ENCODE measurements at regions not wholly inside any gene's neighbourhood (a gene's known extent, or its start where the extent isn't known, plus 50 kb on each side); places are given as distances from the start of the nearest gene placed in this dataset.

GRCh38 chr19:23547156-23547555 lies 139.9 kb downstream of the ZNF675 start:
- no peak overlapping the region for H3K4me2 ChIP-seq (ENCODE audit: low read length)
- no peak for TF ChIP-seq EZH2phosphoT487 (IDR thresholded peaks at IDR 0.05; ENCODE audit: borderline replicate concordance, low read depth, low read length)
- TF ChIP-seq CTCF (conservative IDR thresholded peaks at IDR 0.05; ENCODE audit: low read length) = no peak
- H3K27ac ChIP-seq (ENCODE audit: low read depth, low read length, poor library complexity, severe bottlenecking) = no peak overlapping the region
- no peak overlapping the region for H3K4me3 ChIP-seq (ENCODE audit: low read depth, low read length, poor library complexity, severe bottlenecking)
- H3K36me3 ChIP-seq (ENCODE audit: insufficient read depth, low read length) = no peaks in the 10 kb centered on the region
- CTCF ChIA-PET (ENCODE audit: unreplicated experiment) = no interaction called here
- H3K79me2 ChIP-seq (ENCODE audit: insufficient read depth, low read depth, low read length) = no peaks in the 10 kb centered on the region
- POLR2A ChIA-PET = no interaction called here
- H3K9me2 ChIP-seq (ENCODE audit: insufficient read depth, low read length) = no peaks in the 10 kb centered on the region
- no peaks in the 10 kb centered on the region for H4K20me1 ChIP-seq (ENCODE audit: insufficient read depth, low read length)
- H2AFZ ChIP-seq (ENCODE audit: low read length) = no peak overlapping the region
- DNase-seq (ENCODE audit: low spot score) = no peak
- H3K9me3 ChIP-seq (ENCODE audit: low read length) = no peaks in the 10 kb centered on the region
- intact Hi-C loops (cut with micrococcal nuclease; ENCODE audit: unreplicated experiment) = no loop called here
- no TSS peak for BruUV-seq (replicated peaks)
- no peaks in the 10 kb centered on the region for H3K4me1 ChIP-seq (ENCODE audit: insufficient read depth, low read length, poor library complexity, severe bottlenecking)

GRCh38 chr19:23543351-23543750 lies 143.7 kb downstream of the ZNF675 start:
- DNase-seq (ENCODE audit: low spot score) = no peak
- TF ChIP-seq CTCF (conservative IDR thresholded peaks at IDR 0.05; ENCODE audit: low read length) = no peak
- no peak for TF ChIP-seq EZH2phosphoT487 (IDR thresholded peaks at IDR 0.05; ENCODE audit: borderline replicate concordance, low read depth, low read length)
- Histone ChIP-seq H2AFZ (ENCODE audit: low read length) (no peak overlapping the region), H3K9me3 (ENCODE audit: low read length) (no peaks in the 10 kb centered on the region), H3K27ac (ENCODE audit: low read depth, low read length, poor library complexity, severe bottlenecking) (no peak overlapping the region), H3K4me2 (ENCODE audit: low read length) (no peak overlapping the region), H3K79me2 (ENCODE audit: insufficient read depth, low read depth, low read length) (no peaks in the 10 kb centered on the region), H3K4me3 (ENCODE audit: low read depth, low read length, poor library complexity, severe bottlenecking) (no peak overlapping the region), H3K4me1 (ENCODE audit: insufficient read depth, low read length, poor library complexity, severe bottlenecking) (no peaks in the 10 kb centered on the region), H3K36me3 (ENCODE audit: insufficient read depth, low read length) (no peaks in the 10 kb centered on the region), H3K9me2 (ENCODE audit: insufficient read depth, low read length) (no peaks in the 10 kb centered on the region), H4K20me1 (ENCODE audit: insufficient read depth, low read length) (no peaks in the 10 kb centered on the region)
- intact Hi-C loops (cut with micrococcal nuclease; ENCODE audit: unreplicated experiment) = no loop called here
- BruUV-seq (replicated peaks) = no TSS peak
- POLR2A ChIA-PET = no interaction called here
- CTCF ChIA-PET (ENCODE audit: unreplicated experiment) = no interaction called here

- Histone ChIP-seq H3K4me2 (ENCODE audit: low read length) (no peak overlapping the region), H2AFZ (ENCODE audit: low read length) (no peak overlapping the region), H3K4me3 (ENCODE audit: low read depth, low read length, poor library complexity, severe bottlenecking) (no peak overlapping the region), H3K9me2 (ENCODE audit: insufficient read depth, low read length) (no peaks in the 10 kb centered on the region), H4K20me1 (ENCODE audit: insufficient read depth, low read length) (no peaks in the 10 kb centered on the region), H3K36me3 (ENCODE audit: insufficient read depth, low read length) (no peaks in the 10 kb centered on the region), H3K9me3 (ENCODE audit: low read length) (no peaks in the 10 kb centered on the region), H3K4me1 (ENCODE audit: insufficient read depth, low read length, poor library complexity, severe bottlenecking) (no peaks in the 10 kb centered on the region), H3K27ac (ENCODE audit: low read depth, low read length, poor library complexity, severe bottlenecking) (no peak overlapping the region), H3K79me2 (ENCODE audit: insufficient read depth, low read depth, low read length) (no peaks in the 10 kb centered on the region)
- BruUV-seq (replicated peaks) = no TSS peak
- TF ChIP-seq CTCF (conservative IDR thresholded peaks at IDR 0.05; ENCODE audit: low read length) = no peak
- TF ChIP-seq EZH2phosphoT487 (IDR thresholded peaks at IDR 0.05; ENCODE audit: borderline replicate concordance, low read depth, low read length) = no peak
- intact Hi-C loops (cut with micrococcal nuclease; ENCODE audit: unreplicated experiment) = no loop called here
- DNase-seq (ENCODE audit: low spot score) = no peak
- POLR2A ChIA-PET = no interaction called here
- CTCF ChIA-PET (ENCODE audit: unreplicated experiment) = no interaction called here
Observed at GRCh38 chr19:23542562-23542961, 144.4 kb downstream of the ZNF675 start.
